ENCODE measurements at regions not wholly inside any gene's neighbourhood (a gene's known extent, or its start where the extent isn't known, plus 50 kb on each side); places are given as distances from the start of the nearest gene placed in this dataset.

- Histone ChIP-seq H3K23ac (ENCODE audit: low read length) (no peak overlapping the region), H3K4ac (ENCODE audit: low read depth, low read length) (no peak overlapping the region), H3K4me2 (ENCODE audit: low read length) (no peak overlapping the region), H3K18ac (ENCODE audit: low read length) (no peak overlapping the region), H4K8ac (ENCODE audit: low read depth, low read length) (no peak overlapping the region), H3K27me3 (ENCODE audit: insufficient read depth, low read length, poor library complexity) (no peaks in the 10 kb centered on the region), H3K27ac (ENCODE audit: low read depth, low read length) (no peak overlapping the region), H4K5ac (ENCODE audit: low read length) (no peak overlapping the region), H2BK120ac (ENCODE audit: low read depth, low read length) (no peak overlapping the region), H3K79me1 (ENCODE audit: low read length) (no peaks in the 10 kb centered on the region), H2BK5ac (ENCODE audit: low read length) (no peak overlapping the region), H2BK15ac (replicated peaks; ENCODE audit: low read depth) (no peak overlapping the region), H2AK5ac (ENCODE audit: low read length) (no peak overlapping the region), H3K36me3 (ENCODE audit: control insufficient read depth, insufficient read depth, low read length) (no peaks in the 10 kb centered on the region), H3K4me3 (ENCODE audit: low read length) (no peak overlapping the region), H3K4me1 (ENCODE audit: control insufficient read depth, low read depth, low read length) (no peaks in the 10 kb centered on the region), H3K79me2 (ENCODE audit: control insufficient read depth, insufficient read depth, low read length) (no peaks in the 10 kb centered on the region), H3K56ac (ENCODE audit: low read length) (no peak overlapping the region), H3K9ac (ENCODE audit: low read length) (no peak overlapping the region)
- no CpG with 5 or more reads among the region's 3 CpGs for WGBS (ENCODE audit: extremely low coverage, insufficient coverage, low lambda C conversion rate)
- DNase-seq, result peak; percentile 32
These were observed 70.7 kb upstream of the TDRD3 start for GRCh38 chr13:60326273-60326672.

GRCh38 chr13:60327511-60327910 lies 69.5 kb upstream of the TDRD3 start:
- Histone ChIP-seq H3K36me3 (ENCODE audit: control insufficient read depth, insufficient read depth, low read length) (no peaks in the 10 kb centered on the region), H3K4ac (ENCODE audit: low read depth, low read length) (no peak overlapping the region), H2BK120ac (ENCODE audit: low read depth, low read length) (no peak overlapping the region), H4K5ac (ENCODE audit: low read length) (no peak overlapping the region), H2BK15ac (replicated peaks; ENCODE audit: low read depth) (no peak overlapping the region), H3K4me3 (ENCODE audit: low read length) (no peak overlapping the region), H3K79me1 (ENCODE audit: low read length) (no peaks in the 10 kb centered on the region), H3K23ac (ENCODE audit: low read length) (no peak overlapping the region), H3K9ac (ENCODE audit: low read length) (no peak overlapping the region), H3K4me1 (ENCODE audit: control insufficient read depth, low read depth, low read length) (peaks cover 5% of the 10 kb centered on the region), H2BK5ac (ENCODE audit: low read length) (no peak overlapping the region), H2AK5ac (ENCODE audit: low read length) (no peak overlapping the region), H3K56ac (ENCODE audit: low read length) (no peak overlapping the region), H3K27me3 (ENCODE audit: insufficient read depth, low read length, poor library complexity) (no peaks in the 10 kb centered on the region), H3K27ac (ENCODE audit: low read depth, low read length) (no peak overlapping the region), H4K8ac (ENCODE audit: low read depth, low read length) (no peak overlapping the region), H3K79me2 (ENCODE audit: control insufficient read depth, insufficient read depth, low read length) (no peaks in the 10 kb centered on the region), H3K18ac (ENCODE audit: low read length) (no peak overlapping the region), H3K4me2 (ENCODE audit: low read length) (no peak overlapping the region)
- WGBS (ENCODE audit: extremely low coverage, insufficient coverage, low lambda C conversion rate), result 100% methylated on average over 1 of the region's 4 CpGs
- no peak for DNase-seq

- no peak overlapping the region for H2AK5ac ChIP-seq (ENCODE audit: low read length)
- no CpG with 5 or more reads among the region's 2 CpGs for WGBS (ENCODE audit: extremely low coverage, insufficient coverage, low lambda C conversion rate)
These were observed 68.9 kb upstream of the TDRD3 start for GRCh38 chr13:60328073-60328472.

GRCh38 chr13:60329221-60329923 lies 67.6 kb upstream of the TDRD3 start:
- peak; percentile 84 for DNase-seq
- no peaks in the 10 kb centered on the region for H3K79me1 ChIP-seq (ENCODE audit: low read length)
- H3K79me2 ChIP-seq (ENCODE audit: control insufficient read depth, insufficient read depth, low read length), result no peaks in the 10 kb centered on the region
- no peak overlapping the region for H3K56ac ChIP-seq (ENCODE audit: low read length)
- no peak overlapping the region for H2AK5ac ChIP-seq (ENCODE audit: low read length)
- H2BK15ac ChIP-seq (replicated peaks; ENCODE audit: low read depth), result no peak overlapping the region
- H4K8ac ChIP-seq (ENCODE audit: low read depth, low read length), result no peak overlapping the region
- H3K36me3 ChIP-seq (ENCODE audit: control insufficient read depth, insufficient read depth, low read length), result no peaks in the 10 kb centered on the region
- no peak overlapping the region for H3K23ac ChIP-seq (ENCODE audit: low read length)
- no CpG with 5 or more reads among the region's 2 CpGs for WGBS (ENCODE audit: extremely low coverage, insufficient coverage, low lambda C conversion rate)
- H4K5ac ChIP-seq (ENCODE audit: low read length), result no peak overlapping the region
- H3K27me3 ChIP-seq (ENCODE audit: insufficient read depth, low read length, poor library complexity), result no peaks in the 10 kb centered on the region
- H3K9ac ChIP-seq (ENCODE audit: low read length), result no peak overlapping the region
- H2BK120ac ChIP-seq (ENCODE audit: low read depth, low read length), result no peak overlapping the region
- H3K27ac ChIP-seq (ENCODE audit: low read depth, low read length), result no peak overlapping the region
- H3K18ac ChIP-seq (ENCODE audit: low read length), result no peak overlapping the region
- no peak overlapping the region for H3K4ac ChIP-seq (ENCODE audit: low read depth, low read length)
- H3K4me3 ChIP-seq (ENCODE audit: low read length), result no peak overlapping the region
- H3K4me2 ChIP-seq (ENCODE audit: low read length), result no peak overlapping the region
- no peak overlapping the region for H2BK5ac ChIP-seq (ENCODE audit: low read length)
- peaks cover 5% of the 10 kb centered on the region for H3K4me1 ChIP-seq (ENCODE audit: control insufficient read depth, low read depth, low read length)

More at GRCh38 chr13:60328073-60328472, 68.9 kb upstream of the TDRD3 start:
- Histone ChIP-seq H3K27ac (ENCODE audit: low read depth, low read length) (no peak overlapping the region), H3K56ac (ENCODE audit: low read length) (no peak overlapping the region), H3K27me3 (ENCODE audit: insufficient read depth, low read length, poor library complexity) (no peaks in the 10 kb centered on the region), H3K18ac (ENCODE audit: low read length) (no peak overlapping the region), H2BK5ac (ENCODE audit: low read length) (no peak overlapping the region), H2BK15ac (replicated peaks; ENCODE audit: low read depth) (no peak overlapping the region), H3K4me2 (ENCODE audit: low read length) (no peak overlapping the region), H3K79me1 (ENCODE audit: low read length) (no peaks in the 10 kb centered on the region), H3K79me2 (ENCODE audit: control insufficient read depth, insufficient read depth, low read length) (no peaks in the 10 kb centered on the region), H3K4me1 (ENCODE audit: control insufficient read depth, low read depth, low read length) (peaks cover 5% of the 10 kb centered on the region), H4K8ac (ENCODE audit: low read depth, low read length) (no peak overlapping the region), H3K36me3 (ENCODE audit: control insufficient read depth, insufficient read depth, low read length) (no peaks in the 10 kb centered on the region), H3K4ac (ENCODE audit: low read depth, low read length) (no peak overlapping the region), H3K4me3 (ENCODE audit: low read length) (no peak overlapping the region), H3K9ac (ENCODE audit: low read length) (no peak overlapping the region), H3K23ac (ENCODE audit: low read length) (no peak overlapping the region), H2BK120ac (ENCODE audit: low read depth, low read length) (no peak overlapping the region), H4K5ac (ENCODE audit: low read length) (no peak overlapping the region)
- DNase-seq, result no peak

- WGBS (ENCODE audit: extremely low coverage, insufficient coverage, low lambda C conversion rate), result no CpG with 5 or more reads among the region's 4 CpGs
- Histone ChIP-seq H3K27ac (ENCODE audit: low read depth, low read length) (peak overlapping the region; percentile 87), H3K4me2 (ENCODE audit: low read length) (no peak overlapping the region), H3K4me3 (ENCODE audit: low read length) (no peak overlapping the region), H2AK5ac (ENCODE audit: low read length) (no peak overlapping the region), H3K79me1 (ENCODE audit: low read length) (no peaks in the 10 kb centered on the region), H3K27me3 (ENCODE audit: insufficient read depth, low read length, poor library complexity) (no peaks in the 10 kb centered on the region), H3K4ac (ENCODE audit: low read depth, low read length) (peak overlapping the region; percentile 70), H4K5ac (ENCODE audit: low read length) (no peak overlapping the region), H2BK120ac (ENCODE audit: low read depth, low read length) (peak overlapping the region; percentile 45), H2BK15ac (replicated peaks; ENCODE audit: low read depth) (no peak overlapping the region), H3K4me1 (ENCODE audit: control insufficient read depth, low read depth, low read length) (peaks cover 5% of the 10 kb centered on the region), H3K36me3 (ENCODE audit: control insufficient read depth, insufficient read depth, low read length) (no peaks in the 10 kb centered on the region), H3K23ac (ENCODE audit: low read length) (no peak overlapping the region), H4K8ac (ENCODE audit: low read depth, low read length) (peak overlapping the region; percentile 81), H2BK5ac (ENCODE audit: low read length) (peak overlapping the region; percentile 93), H3K18ac (ENCODE audit: low read length) (peak overlapping the region; percentile 98), H3K56ac (ENCODE audit: low read length) (peak overlapping the region; percentile 75), H3K9ac (ENCODE audit: low read length) (peak overlapping the region; percentile 4), H3K79me2 (ENCODE audit: control insufficient read depth, insufficient read depth, low read length) (no peaks in the 10 kb centered on the region)
- peak; percentile 90 for DNase-seq
These were observed 65.6 kb upstream of the TDRD3 start for GRCh38 chr13:60331249-60332012.

Measured in mesendoderm (in vitro differentiated cells).